HG03066 (cell line): ENCODE measurements at regions not wholly inside any gene's neighbourhood (a gene's known extent, or its start where the extent isn't known, plus 50 kb on each side); places are given as distances from the start of the nearest gene placed in this dataset.
"Not testable (repeated sequence)": the region's sequence is repeated elsewhere in the genome, so short reads cannot be mapped to it uniquely, and the experiment has no call there.

Source experiments
- ATAC-seq: cut with Tn5 transposase; IDR thresholded peaks from one replicate; pipeline ENCODE4 v1.9.1; 2021; ENCODE audit warnings: low read depth; ENCODE audit not compliant: unreplicated experiment

- no peak for ATAC-seq
These were observed 980.4 kb downstream of the SLITRK5 start for GRCh38 chr13:88651531-88651930.

- ATAC-seq, result no peak
These were observed 985.6 kb downstream of the SLITRK5 start for GRCh38 chr13:88656751-88657150.

- no peak for ATAC-seq
These were observed 999.3 kb downstream of the SLITRK5 start for GRCh38 chr13:88670509-88670908.

- no peak for ATAC-seq
These were observed 1003.7 kb downstream of the SLITRK5 start for GRCh38 chr13:88674841-88675240.

- ATAC-seq, result no peak
These were observed 1004.3 kb downstream of the SLITRK5 start for GRCh38 chr13:88675347-88675996.

- ATAC-seq, result no peak
These were observed 1004.8 kb downstream of the SLITRK5 start for GRCh38 chr13:88676016-88676415.

- no peak for ATAC-seq
These were observed 1014.3 kb downstream of the SLITRK5 start for GRCh38 chr13:88685459-88685858.

- ATAC-seq, result no peak
These were observed 1030.4 kb downstream of the SLITRK5 start for GRCh38 chr13:88701551-88701950.

GRCh38 chr13:88704600-88705275 lies 1033.6 kb downstream of the SLITRK5 start:
- no peak for ATAC-seq

- ATAC-seq, result no peak
These were observed 1036.5 kb downstream of the SLITRK5 start for GRCh38 chr13:88707646-88708045.

GRCh38 chr13:88717946-88718345 lies 1046.8 kb downstream of the SLITRK5 start:
- no peak for ATAC-seq

GRCh38 chr13:88718781-88719180 lies 1047.6 kb downstream of the SLITRK5 start:
- no peak for ATAC-seq

GRCh38 chr13:88726075-88726474 lies 1054.9 kb downstream of the SLITRK5 start:
- ATAC-seq, result no peak

- ATAC-seq, result not testable (repeated sequence)
These were observed 1056.1 kb downstream of the SLITRK5 start for GRCh38 chr13:88727236-88727635.

GRCh38 chr13:88729605-88730004 lies 1058.4 kb downstream of the SLITRK5 start:
- ATAC-seq, result no peak

GRCh38 chr13:88736026-88736425 lies 1064.9 kb downstream of the SLITRK5 start:
- ATAC-seq, result no peak

GRCh38 chr13:88739195-88739594 lies 1068.0 kb downstream of the SLITRK5 start:
- ATAC-seq, result no peak

GRCh38 chr13:88744289-88744688 lies 1073.1 kb downstream of the SLITRK5 start:
- no peak for ATAC-seq

- no peak for ATAC-seq
These were observed 1073.8 kb downstream of the SLITRK5 start for GRCh38 chr13:88745011-88745410.

GRCh38 chr13:88752041-88752440 lies 1080.9 kb downstream of the SLITRK5 start:
- no peak for ATAC-seq

GRCh38 chr13:88754141-88754540 lies 1083.0 kb downstream of the SLITRK5 start:
- ATAC-seq, result no peak

GRCh38 chr13:88761145-88761544 lies 1090.0 kb downstream of the SLITRK5 start:
- ATAC-seq, result no peak
